Smooth muscle cell (in vitro differentiated cells): ENCODE measurements at regions not wholly inside any gene's neighbourhood (a gene's known extent, or its start where the extent isn't known, plus 50 kb on each side); places are given as distances from the start of the nearest gene placed in this dataset.

Experiments
- DNase-seq: peaks from one replicate; lab custom pipeline; 2025; ENCODE audit not compliant: unreplicated experiment; lab: John Stamatoyannopoulos, UW
- H2AFZ ChIP-seq: fragments of 200-600 bp; sonication (generic); 2 replicates; pipeline ENCODE4 v1.6.0; 2016; ENCODE audit warnings: antibody characterized with exemption, low read depth, mild to moderate bottlenecking
- H3F3A ChIP-seq: fragments of 200-600 bp; sonication (generic); 2 replicates; pipeline ENCODE4 v1.6.0; 2017; ENCODE audit warnings: antibody characterized with exemption, low read depth
- H3K27ac ChIP-seq: fragments of 200-600 bp; sonication (generic); 2 replicates; pipeline ENCODE4 v1.5.1; 2016; ENCODE audit warnings: low read depth, mild to moderate bottlenecking
- H3K27me3 ChIP-seq: fragments of 200-600 bp; sonication (generic); 2 replicates; pipeline ENCODE4 v1.6.1; 2016; ENCODE audit warnings: low read depth, mild to moderate bottlenecking
- H3K36me3 ChIP-seq: fragments of 200-600 bp; sonication (generic); 2 replicates; pipeline ENCODE4 v1.5.1; 2016; ENCODE audit warnings: low read depth
- H3K4me1 ChIP-seq: fragments of 200-600 bp; sonication (generic); 2 replicates; pipeline ENCODE4 v1.5.1; 2016; ENCODE audit warnings: low read depth
- H3K4me2 ChIP-seq: fragments of 200-600 bp; sonication (generic); 2 replicates; pipeline ENCODE4 v1.6.0; 2016; ENCODE audit warnings: mild to moderate bottlenecking
- H3K4me3 ChIP-seq: fragments of 200-600 bp; sonication (generic); 2 replicates; pipeline ENCODE4 v1.5.1; 2016; ENCODE audit warnings: mild to moderate bottlenecking
- H3K79me2 ChIP-seq: fragments of 200-600 bp; sonication (generic); 2 replicates; pipeline ENCODE4 v1.6.0; 2016; ENCODE audit warnings: low read depth, mild to moderate bottlenecking
- H3K9ac ChIP-seq: fragments of 200-600 bp; sonication (generic); 2 replicates; pipeline ENCODE4 v1.6.0; 2016; ENCODE audit warnings: low read depth
- H3K9me3 ChIP-seq: fragments of 200-600 bp; sonication (generic); replicated peaks from 2 replicates; pipeline ENCODE4 v1.5.1; 2016; ENCODE audit warnings: low read depth
- H4K20me1 ChIP-seq: fragments of 200-600 bp; sonication (generic); 2 replicates; pipeline ENCODE4 v1.6.0; 2016; ENCODE audit warnings: low read depth
- WGBS: methylation state at CpG from one replicate; pipeline ENCODE4 v1.1.7; 2016; ENCODE audit warnings: low lambda C conversion rate; 5-methylcytosine and 5-hydroxymethylcytosine counted together
- TF ChIP-seq, protein P1 (sequence below): fragments of 200-600 bp; sonication (generic); IDR thresholded peaks from 2 replicates; pipeline ENCODE4 v1.5.1; 2017; ENCODE audit warnings: borderline replicate concordance, mild to moderate bottlenecking, antibody characterized with exemption; ENCODE audit not compliant: insufficient read depth, poor library complexity, severe bottlenecking

DNA sequence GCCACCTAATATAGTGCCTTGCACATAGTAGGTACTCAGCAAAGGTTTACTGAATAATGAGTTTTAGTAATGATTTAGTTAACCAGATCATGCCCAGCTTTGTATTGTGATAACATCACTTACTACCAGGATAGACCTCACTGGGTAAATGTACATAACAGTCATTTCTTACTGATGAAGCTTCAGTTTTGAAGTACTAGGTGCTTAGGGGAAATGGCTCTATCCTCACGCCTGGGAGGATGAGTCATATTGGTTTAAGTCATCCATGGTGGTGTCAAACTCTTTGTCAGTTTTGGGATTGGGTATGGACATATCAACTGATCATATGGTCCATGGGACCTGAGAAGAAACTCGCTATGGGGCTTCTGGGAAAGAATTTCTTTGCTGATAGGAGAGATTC lies 90.6 kb upstream of the USP24 start:
- Histone ChIP-seq H3K9me3 (no peaks in the 10 kb centered on the region), H3K9ac (no peak overlapping the region), H4K20me1 (no peaks in the 10 kb centered on the region), H3K36me3 (no peaks in the 10 kb centered on the region), H3K27ac (no peak overlapping the region), H3K79me2 (no peaks in the 10 kb centered on the region), H3K4me2 (no peak overlapping the region), H3K4me3 (no peak overlapping the region), H3K27me3 (no peaks in the 10 kb centered on the region), H3K4me1 (no peaks in the 10 kb centered on the region), H3F3A (peaks cover under 1% of the 10 kb centered on the region), H2AFZ (no peak overlapping the region)
- WGBS, result 48% methylated on average over 2 of the region's 2 CpGs
- DNase-seq, result no peak
- TF ChIP-seq, protein P1, sequence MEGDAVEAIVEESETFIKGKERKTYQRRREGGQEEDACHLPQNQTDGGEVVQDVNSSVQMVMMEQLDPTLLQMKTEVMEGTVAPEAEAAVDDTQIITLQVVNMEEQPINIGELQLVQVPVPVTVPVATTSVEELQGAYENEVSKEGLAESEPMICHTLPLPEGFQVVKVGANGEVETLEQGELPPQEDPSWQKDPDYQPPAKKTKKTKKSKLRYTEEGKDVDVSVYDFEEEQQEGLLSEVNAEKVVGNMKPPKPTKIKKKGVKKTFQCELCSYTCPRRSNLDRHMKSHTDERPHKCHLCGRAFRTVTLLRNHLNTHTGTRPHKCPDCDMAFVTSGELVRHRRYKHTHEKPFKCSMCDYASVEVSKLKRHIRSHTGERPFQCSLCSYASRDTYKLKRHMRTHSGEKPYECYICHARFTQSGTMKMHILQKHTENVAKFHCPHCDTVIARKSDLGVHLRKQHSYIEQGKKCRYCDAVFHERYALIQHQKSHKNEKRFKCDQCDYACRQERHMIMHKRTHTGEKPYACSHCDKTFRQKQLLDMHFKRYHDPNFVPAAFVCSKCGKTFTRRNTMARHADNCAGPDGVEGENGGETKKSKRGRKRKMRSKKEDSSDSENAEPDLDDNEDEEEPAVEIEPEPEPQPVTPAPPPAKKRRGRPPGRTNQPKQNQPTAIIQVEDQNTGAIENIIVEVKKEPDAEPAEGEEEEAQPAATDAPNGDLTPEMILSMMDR, result no peak

DNA sequence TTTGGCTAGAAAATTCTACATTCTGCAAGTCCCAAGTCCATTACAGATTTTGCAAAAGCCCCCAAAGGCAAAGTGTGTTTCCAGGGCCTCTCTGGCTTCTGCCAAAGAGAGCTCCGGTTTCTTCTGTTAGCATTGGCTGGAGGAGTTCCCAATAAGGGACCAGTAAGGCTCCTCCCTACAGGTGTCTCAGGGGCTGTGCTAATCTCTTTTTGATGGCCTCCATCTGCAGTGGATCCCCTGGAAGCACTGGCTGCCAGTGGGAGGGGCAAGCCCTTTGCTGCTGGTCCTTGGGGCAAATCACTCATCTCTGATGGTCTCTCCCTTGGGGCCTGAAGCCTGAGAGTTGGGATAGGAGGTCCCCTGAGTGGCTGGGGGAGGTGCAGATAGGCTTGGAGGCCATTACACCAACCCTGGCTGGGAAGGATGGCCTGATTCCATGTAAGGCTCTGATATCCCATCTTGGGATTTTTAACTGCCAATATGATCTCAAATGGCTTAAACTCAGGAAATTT lies 89.1 kb upstream of the USP24 start:
- WGBS, result 65% methylated on average over 1 of the region's 1 CpG
- Histone ChIP-seq H3K4me3 (no peak overlapping the region), H2AFZ (no peak overlapping the region), H3K4me1 (no peaks in the 10 kb centered on the region), H3K4me2 (no peak overlapping the region), H3K36me3 (no peaks in the 10 kb centered on the region), H3F3A (no peaks in the 10 kb centered on the region), H4K20me1 (no peaks in the 10 kb centered on the region), H3K9me3 (no peaks in the 10 kb centered on the region), H3K27me3 (no peaks in the 10 kb centered on the region), H3K9ac (no peak overlapping the region), H3K27ac (no peak overlapping the region), H3K79me2 (no peaks in the 10 kb centered on the region)
- DNase-seq, result no peak
- TF ChIP-seq, protein P1, result no peak

DNA sequence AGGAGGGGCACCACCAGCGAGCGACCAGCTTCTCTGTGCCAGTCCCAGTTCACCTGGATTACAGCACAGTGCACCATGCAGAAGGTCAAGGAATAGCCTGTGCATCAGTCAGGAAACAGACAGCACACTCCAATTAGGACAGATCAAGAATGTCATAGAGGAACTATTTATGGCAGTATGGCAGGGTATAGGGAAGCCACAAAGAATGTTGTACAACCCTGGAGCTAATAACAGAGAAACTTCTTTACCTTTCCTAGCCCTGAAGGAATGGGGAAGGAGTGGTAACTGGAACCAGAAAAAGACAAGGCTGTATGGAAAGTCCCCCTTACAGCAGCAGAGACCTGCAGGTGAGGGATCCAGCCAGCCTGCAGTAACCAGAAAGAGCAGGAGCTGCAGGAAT lies 87.8 kb upstream of the USP24 start:
- Histone ChIP-seq H2AFZ (no peak overlapping the region), H3K9me3 (no peaks in the 10 kb centered on the region), H3K4me2 (no peak overlapping the region), H3K27ac (no peak overlapping the region), H3K36me3 (no peaks in the 10 kb centered on the region), H3F3A (no peaks in the 10 kb centered on the region), H3K9ac (no peak overlapping the region), H3K27me3 (no peaks in the 10 kb centered on the region), H3K4me1 (no peaks in the 10 kb centered on the region), H3K79me2 (no peaks in the 10 kb centered on the region), H3K4me3 (no peak overlapping the region), H4K20me1 (no peaks in the 10 kb centered on the region)
- WGBS, result 92% methylated on average over 2 of the region's 2 CpGs
- no peak for DNase-seq
- TF ChIP-seq, protein P1, result no peak

DNA sequence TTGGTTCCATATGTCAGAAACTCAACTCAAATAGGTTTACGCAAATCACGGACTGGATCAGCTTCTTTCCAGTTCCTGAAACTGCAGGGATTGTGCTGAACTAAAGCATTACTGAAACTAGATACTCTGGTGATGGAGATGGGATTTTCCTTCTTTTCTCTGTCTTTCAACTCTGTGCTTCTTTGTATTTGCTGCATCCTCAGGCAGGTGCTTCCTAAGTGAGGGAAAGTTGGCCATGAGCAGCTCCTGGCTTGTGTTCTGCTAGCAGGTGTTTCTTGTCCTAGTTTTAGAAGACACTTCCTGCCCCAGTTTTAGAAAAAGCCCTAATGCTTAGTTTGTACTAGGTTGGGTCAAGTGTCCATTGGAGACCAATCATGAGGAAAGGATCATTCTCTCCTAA lies 86.7 kb upstream of the USP24 start:
- DNase-seq, result no peak
- Histone ChIP-seq H3K9me3 (no peaks in the 10 kb centered on the region), H3K79me2 (no peaks in the 10 kb centered on the region), H2AFZ (no peak overlapping the region), H3K36me3 (no peaks in the 10 kb centered on the region), H3K9ac (no peak overlapping the region), H3F3A (no peaks in the 10 kb centered on the region), H3K4me1 (no peaks in the 10 kb centered on the region), H3K27ac (no peak overlapping the region), H3K27me3 (no peaks in the 10 kb centered on the region), H3K4me3 (no peak overlapping the region), H4K20me1 (no peaks in the 10 kb centered on the region), H3K4me2 (no peak overlapping the region)
- TF ChIP-seq, protein P1, result no peak
- WGBS, result 98% methylated on average over 2 of the region's 2 CpGs
